SK-N-SH treated with all-trans-retinoic acid at 6 μM for 48 hours (cell line): ENCODE measurements at regions not wholly inside any gene's neighbourhood (a gene's known extent, or its start where the extent isn't known, plus 50 kb on each side); places are given as distances from the start of the nearest gene placed in this dataset.

Experiments
- CSDC2 ChIP-seq: fragments of 250-450 bp; sonication (Bioruptor Pico); IDR thresholded peaks from 2 replicates; pipeline ENCODE4 v1.5.0; 2020; ENCODE audit warnings: mild to moderate bottlenecking, moderate library complexity
- PATZ1 ChIP-seq: fragments of 250-450 bp; sonication (Bioruptor Pico); IDR thresholded peaks from 2 replicates; pipeline ENCODE4 v1.8.0; 2020; ENCODE audit warnings: mild to moderate bottlenecking, moderate library complexity, borderline replicate concordance
- RARB ChIP-seq: fragments of 250-450 bp; sonication (Bioruptor Pico); IDR thresholded peaks from 2 replicates; pipeline ENCODE4 v1.8.0; 2021; ENCODE audit warnings: mild to moderate bottlenecking, moderate library complexity
- ZNF70 ChIP-seq: fragments of 450-650 bp; formaldehyde crosslinking; IDR thresholded peaks from 2 replicates; pipeline ENCODE4 v1.5.0; 2020; ENCODE audit warnings: mild to moderate bottlenecking, moderate library complexity

- no peak for TF ChIP-seq RARB (CRISPR knock-in tag)
- no peak for TF ChIP-seq PATZ1
- TF ChIP-seq ZNF70 (CRISPR knock-in tag) = no peak
- no peak for TF ChIP-seq CSDC2 (CRISPR knock-in tag)
These were observed 61.4 kb upstream of the KLF13 start for GRCh38 chr15:31265090-31265870.
